Cardiac muscle cell (in vitro differentiated cells and primary cell): ENCODE measurements at regions not wholly inside any gene's neighbourhood (a gene's known extent, or its start where the extent isn't known, plus 50 kb on each side); places are given as distances from the start of the nearest gene placed in this dataset.

Experiments
- DNase-seq, 2 donors: peaks; one replicate each; pipeline versions ENCODE4 v3.0.0 to v3.0.0-alpha.2; 2010 to 2017; ENCODE audit warnings: low read depth in 1 of 2, low spot score in 1 of 2
- H3K27ac ChIP-seq: fragments of 200-600 bp; sonication (generic); 2 replicates; pipeline ENCODE4 v1.5.1; 2016
- H3K27me3 ChIP-seq: fragments of 200-600 bp; sonication (generic); 2 replicates; pipeline ENCODE4 v1.6.0; 2016; ENCODE audit warnings: control low read depth
- H3K36me3 ChIP-seq: fragments of 200-600 bp; sonication (generic); 2 replicates; pipeline ENCODE4 v1.5.1; 2016; ENCODE audit warnings: control low read depth
- H3K4me1 ChIP-seq: fragments of 200-600 bp; sonication (generic); 2 replicates; pipeline ENCODE4 v1.8.1; 2017; ENCODE audit warnings: low read depth, mild to moderate bottlenecking, mixed run types
- H3K4me3 ChIP-seq: fragments of 200-600 bp; sonication (generic); 2 replicates; pipeline ENCODE4 v1.5.1; 2016; ENCODE audit warnings: mild to moderate bottlenecking
- H3K9me3 ChIP-seq: fragments of 200-600 bp; sonication (generic); 2 replicates; pipeline ENCODE4 v1.5.1; 2017; ENCODE audit warnings: low read depth, mild to moderate bottlenecking, control low read depth
- TF ChIP-seq, protein P1 (sequence below): IDR thresholded peaks from 2 replicates; pipeline ENCODE4 v1.5.1; 2012; ENCODE audit warnings: low read depth, mild to moderate bottlenecking, low read length

DNA sequence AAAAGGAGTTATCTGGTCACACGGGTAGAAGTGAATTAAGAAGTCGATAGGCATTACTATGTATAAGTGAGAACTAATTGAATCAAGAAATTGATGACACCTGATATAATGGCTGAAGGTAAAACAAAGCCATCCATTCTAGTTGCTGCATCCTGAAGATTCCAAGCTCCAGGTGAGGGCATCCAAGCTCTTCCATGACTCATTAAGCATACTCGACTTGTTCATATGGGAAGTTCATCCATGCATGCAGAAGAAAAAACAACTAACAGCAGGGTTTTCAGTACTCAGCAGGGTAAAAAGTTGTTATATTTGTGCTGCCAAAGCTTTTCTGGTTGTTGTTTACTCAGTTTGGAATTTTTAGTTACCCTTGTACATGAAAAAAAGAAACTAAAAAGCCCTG, 508.0 kb upstream of the CXorf51A start:
- Histone ChIP-seq H3K27ac (no peak overlapping the region), H3K9me3 (peaks cover 3% of the 10 kb centered on the region), H3K4me3 (no peak overlapping the region), H3K4me1 (no peaks in the 10 kb centered on the region), H3K36me3 (no peaks in the 10 kb centered on the region), H3K27me3 (no peaks in the 10 kb centered on the region)
- no peak for DNase-seq
- TF ChIP-seq, protein P1, sequence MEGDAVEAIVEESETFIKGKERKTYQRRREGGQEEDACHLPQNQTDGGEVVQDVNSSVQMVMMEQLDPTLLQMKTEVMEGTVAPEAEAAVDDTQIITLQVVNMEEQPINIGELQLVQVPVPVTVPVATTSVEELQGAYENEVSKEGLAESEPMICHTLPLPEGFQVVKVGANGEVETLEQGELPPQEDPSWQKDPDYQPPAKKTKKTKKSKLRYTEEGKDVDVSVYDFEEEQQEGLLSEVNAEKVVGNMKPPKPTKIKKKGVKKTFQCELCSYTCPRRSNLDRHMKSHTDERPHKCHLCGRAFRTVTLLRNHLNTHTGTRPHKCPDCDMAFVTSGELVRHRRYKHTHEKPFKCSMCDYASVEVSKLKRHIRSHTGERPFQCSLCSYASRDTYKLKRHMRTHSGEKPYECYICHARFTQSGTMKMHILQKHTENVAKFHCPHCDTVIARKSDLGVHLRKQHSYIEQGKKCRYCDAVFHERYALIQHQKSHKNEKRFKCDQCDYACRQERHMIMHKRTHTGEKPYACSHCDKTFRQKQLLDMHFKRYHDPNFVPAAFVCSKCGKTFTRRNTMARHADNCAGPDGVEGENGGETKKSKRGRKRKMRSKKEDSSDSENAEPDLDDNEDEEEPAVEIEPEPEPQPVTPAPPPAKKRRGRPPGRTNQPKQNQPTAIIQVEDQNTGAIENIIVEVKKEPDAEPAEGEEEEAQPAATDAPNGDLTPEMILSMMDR: no peak

DNA sequence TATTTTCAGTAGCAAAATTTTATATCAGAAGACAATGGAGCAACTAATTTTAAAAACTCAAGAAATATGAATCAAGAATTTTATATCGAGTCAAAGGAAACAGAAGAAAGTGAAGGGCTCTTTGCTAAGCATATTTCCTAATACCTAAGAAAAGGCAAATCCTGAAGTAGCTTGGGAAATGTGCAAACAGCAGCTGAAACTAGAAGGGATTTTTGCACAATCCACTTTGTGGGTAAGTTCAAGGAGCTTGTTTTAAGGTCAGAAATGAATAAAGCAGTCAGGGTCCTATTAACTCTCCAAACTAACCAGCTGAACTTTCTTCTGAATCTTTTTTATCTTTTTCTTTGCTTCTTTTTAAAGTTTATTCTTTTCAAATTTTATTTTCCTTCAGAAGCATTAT, 500.9 kb upstream of the CXorf51A start:
- no peak for DNase-seq
- Histone ChIP-seq H3K36me3 (no peaks in the 10 kb centered on the region), H3K4me1 (no peaks in the 10 kb centered on the region), H3K27me3 (no peaks in the 10 kb centered on the region), H3K27ac (no peak overlapping the region), H3K4me3 (no peak overlapping the region), H3K9me3 (no peaks in the 10 kb centered on the region)
- TF ChIP-seq, protein P1: no peak
